COLO668 (cell line): ENCODE measurements at regions not wholly inside any gene's neighbourhood (a gene's known extent, or its start where the extent isn't known, plus 50 kb on each side); places are given as distances from the start of the nearest gene placed in this dataset.
"Not testable (repeated sequence)": the region's sequence is repeated elsewhere in the genome, so short reads cannot be mapped to it uniquely, and the experiment has no call there.

ENCODE experiments used
- DNase-seq: peaks from one replicate; lab custom pipeline; 2025; ENCODE audit not compliant: unreplicated experiment; lab: John Stamatoyannopoulos, UW

DNA sequence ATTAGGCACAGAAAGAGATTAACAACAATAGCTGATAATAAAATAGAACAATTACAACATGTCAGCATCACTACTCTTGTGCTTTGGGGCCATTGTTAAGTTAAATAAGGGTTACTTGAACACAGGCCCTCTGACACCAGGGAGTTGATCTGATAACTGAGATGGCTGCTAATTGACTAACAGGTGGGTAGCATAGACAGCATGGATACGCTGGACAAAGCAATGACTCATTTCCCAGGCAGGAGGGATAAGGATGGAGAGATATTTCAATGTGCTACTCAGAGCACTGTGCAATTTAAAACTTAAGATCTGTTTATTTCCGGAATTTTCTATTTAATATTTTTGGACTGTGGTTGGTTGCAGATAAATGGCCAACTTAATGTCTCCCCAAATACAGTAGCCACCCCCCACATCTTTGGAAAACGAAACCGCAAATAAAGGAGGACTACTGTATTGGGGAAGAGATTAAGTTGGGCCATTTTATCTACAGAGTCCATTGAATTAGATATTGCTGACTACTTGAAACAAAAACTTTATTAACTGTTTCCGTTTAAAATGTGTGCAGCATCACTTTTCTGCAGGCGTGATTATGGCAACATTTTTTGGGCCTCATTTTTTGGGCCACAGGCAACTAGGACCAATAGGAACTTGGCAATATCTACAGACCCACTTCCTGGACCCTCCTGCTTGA, 200.6 kb upstream of the KLF3 start:
- no peak for DNase-seq

GRCh38 chr4:38464328-38464727, 199.7 kb upstream of the KLF3 start:
- no peak for DNase-seq

DNA sequence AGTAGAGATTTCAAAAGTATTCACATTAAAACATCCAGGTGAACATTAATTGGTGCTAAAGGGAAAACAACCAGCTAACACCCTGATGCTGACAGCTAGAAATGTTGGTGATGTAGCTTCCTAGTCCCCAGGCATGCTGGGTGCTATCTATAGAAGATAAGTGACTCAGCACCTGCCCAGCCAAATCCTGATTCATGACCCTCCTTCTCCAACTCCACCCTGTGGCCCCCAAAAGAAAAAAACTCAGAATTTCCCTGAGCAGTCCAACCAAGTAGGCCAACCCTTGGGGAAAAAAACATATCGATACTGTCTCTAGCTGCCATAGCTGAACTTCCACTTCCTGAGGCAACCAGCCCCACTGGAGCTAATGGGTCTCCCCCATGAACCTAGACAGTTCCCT, 197.6 kb upstream of the KLF3 start:
- DNase-seq: no peak

- no peak for DNase-seq
Observed at GRCh38 chr4:38467296-38467695, 196.7 kb upstream of the KLF3 start.

GRCh38 chr4:38468339-38468866, 195.6 kb upstream of the KLF3 start:
- DNase-seq: no peak

DNA sequence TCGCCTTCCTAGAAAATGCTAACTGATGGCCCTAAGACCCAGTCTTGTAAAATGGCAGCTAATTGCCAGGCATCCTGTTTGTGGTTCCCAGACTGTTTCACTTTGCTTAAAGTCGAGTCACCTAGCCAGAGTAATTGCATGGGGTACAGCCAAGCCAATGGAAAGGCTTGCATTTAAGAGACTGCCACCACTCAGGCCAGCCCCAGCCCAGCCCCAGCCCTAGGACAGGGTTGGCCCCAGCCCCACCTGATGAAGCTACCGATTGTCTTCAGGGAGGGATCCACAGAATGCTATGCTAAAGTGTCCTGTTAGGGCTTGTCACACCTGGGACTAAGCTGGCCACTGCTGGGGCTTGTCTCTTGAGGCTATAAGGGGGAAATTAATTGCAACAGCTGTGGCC, 194.6 kb upstream of the KLF3 start:
- no peak for DNase-seq

GRCh38 chr4:38470735-38471262, 193.2 kb upstream of the KLF3 start:
- DNase-seq: no peak

DNA sequence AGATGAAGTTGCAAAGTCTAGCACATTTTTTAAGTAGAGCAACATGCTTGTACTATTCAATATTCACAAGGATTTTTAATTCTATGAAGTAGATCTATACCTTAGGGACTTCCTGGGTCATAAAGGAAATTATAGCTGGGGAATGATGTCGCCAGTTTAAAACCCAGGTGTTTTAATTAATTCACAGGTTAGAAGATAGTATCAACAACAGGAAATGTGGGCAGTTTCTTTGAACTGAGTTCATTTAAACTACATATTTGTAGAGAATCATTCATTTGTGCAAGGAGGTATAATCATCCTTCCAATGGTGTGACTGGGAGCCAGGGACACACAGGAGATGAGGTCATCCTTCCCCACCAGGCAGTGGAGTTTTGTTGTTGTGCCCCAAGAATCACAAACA, 181.3 kb upstream of the KLF3 start:
- no peak for DNase-seq

- DNase-seq: not testable (repeated sequence)
Observed at GRCh38 chr4:38483628-38484027, 180.4 kb upstream of the KLF3 start.

DNA sequence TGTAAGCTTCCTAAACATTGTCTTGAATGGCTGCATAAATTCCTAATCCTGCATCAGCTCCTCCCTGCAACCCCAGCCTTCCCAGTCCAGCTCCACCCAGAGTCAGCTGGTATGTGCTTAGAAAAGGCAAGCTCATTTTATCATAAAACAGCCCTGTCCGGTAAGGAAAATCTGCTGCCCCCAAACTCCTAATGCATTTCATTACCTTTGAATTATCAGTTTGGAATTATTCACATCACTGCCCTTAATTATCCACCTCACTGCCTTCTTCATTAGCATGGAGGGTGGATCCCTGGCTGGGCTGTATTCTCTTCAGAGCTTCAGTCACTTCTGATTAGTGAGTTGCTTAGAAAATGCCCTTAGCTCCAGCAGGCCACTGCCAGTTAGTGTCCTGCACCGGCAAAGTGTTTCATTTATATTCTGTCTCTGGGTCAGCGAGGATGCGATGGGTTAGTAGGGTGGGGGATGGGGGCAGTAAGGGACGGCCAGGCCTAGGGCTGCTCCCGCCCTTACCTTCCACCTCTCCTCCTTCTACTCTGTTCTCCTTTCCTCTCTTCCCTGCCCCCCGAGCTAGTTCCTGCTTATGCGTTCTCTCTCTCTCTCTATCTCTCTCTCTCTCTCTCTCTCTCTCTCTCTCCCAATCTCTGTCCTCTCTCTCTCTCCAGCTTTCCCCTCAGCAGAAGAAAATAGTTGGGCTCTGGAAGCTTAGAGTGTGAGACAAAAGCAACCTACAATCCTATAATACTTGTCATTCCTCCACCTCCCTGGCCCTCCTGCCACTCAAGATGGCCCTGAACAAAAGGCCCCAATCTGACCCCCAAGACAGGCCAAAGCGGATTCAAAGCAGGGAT, 174.8 kb upstream of the KLF3 start:
- no peak for DNase-seq

DNA sequence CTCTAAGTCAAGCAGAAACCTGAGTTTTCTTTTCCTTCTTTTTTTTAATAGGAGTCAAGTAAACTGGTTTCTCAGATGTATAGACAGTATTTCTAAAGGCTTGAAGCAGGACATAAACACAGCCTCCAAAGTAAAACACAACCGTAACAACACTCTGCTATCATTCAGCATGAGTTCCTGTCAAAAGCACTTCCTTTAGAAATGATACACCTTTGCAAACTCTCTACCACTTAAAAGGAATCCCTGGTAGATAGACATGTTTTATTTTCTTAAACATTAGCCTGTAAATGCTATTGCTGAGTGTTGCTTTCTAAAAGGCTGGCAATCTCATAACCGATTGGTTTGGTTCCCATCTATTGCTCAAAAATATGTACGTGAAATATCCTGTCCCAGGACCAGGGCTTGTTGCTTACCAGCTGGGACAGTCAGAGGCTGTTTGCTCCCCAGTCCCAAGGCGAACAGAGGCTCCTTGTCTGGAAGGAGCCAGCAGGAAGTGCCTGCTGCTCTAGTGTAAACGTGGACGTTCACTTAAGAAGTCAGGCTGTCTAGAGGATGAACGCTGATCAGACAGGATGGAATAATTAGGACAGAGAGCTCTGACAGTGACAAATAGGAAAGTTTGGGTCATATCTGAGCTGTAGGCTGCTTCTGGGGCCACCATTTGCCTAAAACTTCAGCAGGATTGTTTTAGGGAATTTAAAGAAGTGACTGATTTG, 173.9 kb upstream of the KLF3 start:
- no peak for DNase-seq

GRCh38 chr4:38490753-38491446, 173.1 kb upstream of the KLF3 start:
- DNase-seq: no peak

GRCh38 chr4:38491854-38492478, 172.0 kb upstream of the KLF3 start:
- no peak for DNase-seq

DNA sequence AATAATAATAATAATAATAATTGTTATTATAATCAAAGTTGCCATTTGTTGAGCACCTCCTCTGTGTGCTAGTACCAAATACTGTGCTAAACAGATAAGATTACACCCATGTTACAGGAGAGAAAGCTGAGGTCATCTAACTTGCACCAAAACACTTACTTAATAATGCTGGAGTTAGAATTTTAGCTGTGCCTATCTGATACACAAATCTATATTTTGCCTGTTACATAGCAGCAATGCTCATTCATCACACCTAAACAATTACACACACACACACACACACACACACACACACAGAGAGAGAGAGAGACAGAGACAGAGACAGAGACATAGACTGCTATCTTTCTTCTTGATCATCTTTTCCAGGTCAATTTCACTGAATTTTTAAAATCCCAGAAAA, 170.9 kb upstream of the KLF3 start:
- DNase-seq: no peak

DNA sequence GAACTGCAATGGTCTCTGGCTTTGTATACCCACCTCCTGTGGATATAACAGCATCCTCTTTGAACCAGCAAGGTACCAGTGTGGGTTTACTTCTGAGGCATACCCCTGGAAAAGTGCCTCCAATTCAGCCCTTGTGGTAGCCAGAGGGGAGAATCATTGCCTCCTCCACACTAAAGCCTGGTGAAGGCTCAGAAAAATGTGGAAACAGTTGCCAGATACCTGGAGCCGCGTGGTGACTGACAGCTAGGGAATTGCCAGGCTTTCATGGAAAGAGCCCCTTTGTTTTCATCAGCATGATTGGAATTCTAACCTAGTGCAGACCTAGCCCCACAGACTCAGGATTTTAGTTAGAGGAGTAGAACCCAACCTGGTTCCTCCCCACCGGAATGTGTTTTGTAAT, 168.6 kb upstream of the KLF3 start:
- DNase-seq: no peak

DNA sequence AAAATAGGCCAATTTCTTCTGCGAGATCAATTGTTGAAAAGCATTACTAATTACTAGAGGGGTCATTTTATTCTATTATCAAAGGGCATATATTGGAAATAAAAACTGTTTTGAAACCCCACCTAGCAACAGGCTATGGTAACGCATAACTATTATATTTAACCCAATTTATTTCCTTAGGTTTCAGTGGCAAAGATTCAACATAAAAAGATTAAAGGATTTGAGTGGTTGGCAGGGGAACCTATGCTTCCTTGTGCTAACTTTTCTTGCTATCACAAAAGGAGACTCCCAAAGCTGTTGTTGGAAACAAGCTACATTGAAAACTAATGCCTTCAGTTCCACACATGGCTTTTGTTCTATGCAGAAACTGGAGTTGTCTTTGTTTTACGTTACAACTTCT, 166.9 kb upstream of the KLF3 start:
- DNase-seq: no peak

GRCh38 chr4:38499101-38499500, 164.9 kb upstream of the KLF3 start:
- DNase-seq: no peak

DNA sequence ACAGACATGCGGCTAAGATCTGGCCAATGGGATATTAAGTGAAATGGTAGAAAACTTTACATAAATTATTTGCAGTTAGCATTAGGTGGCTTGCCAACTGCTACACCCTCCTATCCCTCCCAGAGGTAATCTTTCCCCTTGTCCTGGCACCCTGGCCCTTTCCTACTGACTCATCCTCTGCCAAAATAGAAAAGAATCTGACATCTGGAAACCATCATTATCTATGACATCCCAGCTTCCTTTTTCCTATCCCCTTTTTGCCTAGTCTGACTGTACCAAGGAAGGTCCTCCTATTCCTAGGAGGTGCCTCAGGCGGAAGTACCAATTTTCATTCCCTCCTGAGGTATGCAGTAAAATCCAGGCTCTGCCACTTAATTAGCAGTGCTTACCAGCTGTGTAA, 163.6 kb upstream of the KLF3 start:
- DNase-seq: no peak

DNA sequence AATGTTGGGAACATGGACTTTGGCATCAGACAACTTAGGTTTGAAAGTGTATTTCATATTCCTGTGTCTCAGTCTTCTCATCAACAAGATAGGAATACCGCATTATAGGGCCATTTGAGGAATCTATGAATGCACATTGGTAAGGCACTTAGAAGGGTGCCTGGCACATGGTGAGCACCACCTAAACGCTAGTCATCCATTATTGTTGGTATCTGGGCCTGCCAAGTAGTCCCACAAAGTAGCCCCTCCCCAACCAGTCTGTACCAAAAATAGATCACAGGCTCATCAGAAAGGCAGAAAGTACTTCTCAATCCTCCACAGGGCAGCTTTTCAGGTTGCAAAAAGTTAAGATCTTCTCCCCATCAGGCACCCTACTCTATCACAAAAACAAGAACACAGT, 162.3 kb upstream of the KLF3 start:
- no peak for DNase-seq

GRCh38 chr4:38503689-38504395, 160.2 kb upstream of the KLF3 start:
- no peak for DNase-seq
